Nucleus accumbens (tissue), 56 donors: ENCODE measurements at regions not wholly inside any gene's neighbourhood (a gene's known extent, or its start where the extent isn't known, plus 50 kb on each side); places are given as distances from the start of the nearest gene placed in this dataset.

Experiments
- DNase-seq, 56 donors: peaks; one replicate each; lab custom pipeline; 2025; lab: John Stamatoyannopoulos, UW

DNA sequence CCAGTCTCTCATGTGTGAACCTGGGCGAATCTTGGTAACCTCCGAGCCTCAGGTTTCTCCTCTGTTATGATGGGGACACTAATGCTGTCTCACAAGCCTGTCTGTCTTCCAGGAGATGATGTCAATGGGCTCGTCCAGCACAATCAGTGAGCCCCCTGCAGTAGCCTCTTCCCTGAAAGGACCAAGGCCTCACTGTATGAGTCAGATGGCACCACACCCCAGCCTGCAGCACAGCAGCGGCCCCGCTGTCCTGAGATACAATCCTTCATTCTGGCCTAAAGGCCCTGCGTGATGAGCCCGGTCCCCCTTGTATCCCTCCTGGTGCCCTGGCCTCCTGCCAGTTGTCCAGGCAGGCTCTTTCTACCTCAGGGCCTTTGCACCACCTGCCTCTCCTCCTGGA lies 234.4 kb downstream of the IRF8 start:
- DNase-seq = no peak

DNA sequence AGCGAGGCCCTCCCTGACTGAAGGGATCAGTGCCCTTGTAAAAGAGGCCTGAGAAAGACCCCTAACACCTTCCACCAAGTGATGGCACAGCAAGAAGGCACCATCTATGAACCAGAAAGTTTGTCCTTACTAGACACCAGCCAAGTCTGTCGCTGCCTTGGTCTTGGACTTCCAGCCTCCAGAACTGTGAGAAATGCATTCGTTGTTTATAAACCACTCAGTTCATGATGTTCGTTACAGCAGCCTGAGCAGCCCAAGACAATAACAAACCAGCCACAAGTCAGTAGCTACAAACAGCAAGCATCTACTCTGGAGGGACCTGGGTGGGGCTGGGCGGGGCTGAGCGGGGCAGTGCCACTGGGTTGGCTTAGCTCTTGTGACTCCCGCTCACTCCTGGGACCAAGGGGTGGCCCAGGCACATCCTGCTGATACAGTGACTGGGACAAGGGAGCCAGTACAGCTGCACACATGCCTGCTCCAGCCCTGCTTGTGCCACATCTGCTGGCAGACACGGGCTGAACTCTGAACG lies 234.9 kb downstream of the IRF8 start:
- DNase-seq = no peak

DNA sequence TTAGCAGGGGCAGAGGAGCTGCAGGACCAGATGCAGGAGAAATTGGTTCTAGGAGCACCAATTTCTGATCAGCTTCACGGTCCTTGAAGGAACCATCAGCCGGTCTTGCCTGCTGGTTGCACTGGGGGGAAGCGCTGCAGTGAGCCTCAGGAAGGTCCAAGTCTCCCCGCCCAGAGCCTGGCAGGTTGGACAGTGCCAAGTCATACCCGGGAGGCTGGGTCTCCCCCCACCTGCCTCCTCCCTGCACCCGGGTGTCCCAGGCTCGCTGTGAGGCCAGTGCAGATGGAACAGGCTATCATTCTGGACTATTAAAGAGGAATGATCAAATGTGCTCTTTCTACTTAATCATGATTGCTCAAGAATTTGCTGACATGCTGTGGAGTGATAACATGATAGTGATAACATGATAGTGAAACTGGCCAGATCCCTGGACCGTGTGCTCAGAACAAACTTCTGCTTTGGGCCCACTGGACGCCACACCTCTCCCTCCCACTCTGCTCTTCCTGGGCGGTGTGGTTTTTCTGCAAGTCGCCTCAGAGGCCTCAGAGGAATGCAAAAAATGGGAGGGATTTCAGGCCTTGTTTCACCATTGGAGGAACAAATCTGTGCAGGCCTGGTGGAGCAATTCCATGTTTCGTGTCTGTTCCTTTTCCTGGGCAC lies 236.0 kb downstream of the IRF8 start:
- DNase-seq = no peak

DNA sequence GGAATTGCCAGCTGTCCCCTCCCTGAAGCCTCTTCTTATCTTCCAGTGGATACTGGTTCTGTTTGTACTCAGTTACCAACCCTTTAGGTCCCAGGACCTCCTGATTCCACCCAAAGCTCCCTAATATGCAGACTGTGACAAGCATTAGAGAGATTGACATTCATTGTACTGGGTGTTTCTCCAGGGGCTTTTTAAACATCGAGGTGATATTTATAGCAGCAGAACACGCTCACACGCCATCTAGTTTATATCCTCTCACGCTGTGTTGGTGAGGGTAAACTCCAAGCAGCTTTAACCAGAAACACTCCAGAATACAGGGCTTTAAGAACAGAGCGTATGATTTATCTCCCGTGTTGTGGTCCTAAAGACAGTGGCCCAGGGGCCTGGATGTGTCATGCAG lies 238.4 kb downstream of the IRF8 start:
- no peak for DNase-seq

DNA sequence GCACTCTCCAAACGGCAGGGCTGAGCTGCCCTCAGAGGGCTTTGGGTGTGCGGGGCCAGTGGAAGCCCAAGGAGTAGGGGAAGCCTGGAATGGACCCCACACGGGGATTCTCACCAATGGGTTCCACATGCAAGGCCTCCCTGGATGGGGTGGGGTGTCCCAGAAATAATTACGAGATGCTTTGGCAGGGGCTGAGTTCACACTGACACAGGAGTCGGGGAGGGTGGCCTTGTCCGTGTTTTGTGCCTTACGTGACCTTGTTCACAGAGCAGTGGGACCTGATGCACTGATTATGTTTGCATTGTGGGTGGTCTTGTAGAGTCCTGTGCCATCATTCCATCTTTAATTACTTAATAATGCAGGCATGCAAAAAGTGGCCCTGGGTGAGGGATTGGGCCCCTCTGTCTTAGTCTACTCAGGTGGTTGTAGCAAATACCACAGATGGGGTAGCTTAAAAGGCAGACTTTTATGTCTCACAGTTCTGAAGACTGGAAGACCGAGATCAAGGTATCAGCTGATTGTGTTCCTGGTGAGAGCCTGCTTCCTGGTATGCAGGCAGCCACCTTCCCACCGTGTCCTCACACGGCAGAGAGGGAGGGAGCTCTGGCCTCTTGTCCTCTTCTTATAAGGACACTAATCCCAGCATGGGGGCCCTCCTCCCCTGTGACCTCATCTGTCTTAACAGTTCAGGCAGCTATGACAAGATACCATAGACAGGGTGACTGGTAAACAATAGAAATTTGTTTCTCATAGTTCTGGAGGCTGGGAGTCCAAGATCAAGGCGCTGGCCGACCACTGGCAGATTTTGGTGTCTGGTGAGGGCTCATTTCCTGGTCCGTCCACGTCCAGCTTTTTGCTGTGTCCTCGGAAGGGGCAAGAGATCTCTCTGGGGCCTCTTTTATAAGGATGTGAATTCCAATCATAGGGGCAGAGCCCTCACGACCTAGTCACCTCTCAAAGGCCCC lies 239.4 kb downstream of the IRF8 start:
- no peak for DNase-seq

DNA sequence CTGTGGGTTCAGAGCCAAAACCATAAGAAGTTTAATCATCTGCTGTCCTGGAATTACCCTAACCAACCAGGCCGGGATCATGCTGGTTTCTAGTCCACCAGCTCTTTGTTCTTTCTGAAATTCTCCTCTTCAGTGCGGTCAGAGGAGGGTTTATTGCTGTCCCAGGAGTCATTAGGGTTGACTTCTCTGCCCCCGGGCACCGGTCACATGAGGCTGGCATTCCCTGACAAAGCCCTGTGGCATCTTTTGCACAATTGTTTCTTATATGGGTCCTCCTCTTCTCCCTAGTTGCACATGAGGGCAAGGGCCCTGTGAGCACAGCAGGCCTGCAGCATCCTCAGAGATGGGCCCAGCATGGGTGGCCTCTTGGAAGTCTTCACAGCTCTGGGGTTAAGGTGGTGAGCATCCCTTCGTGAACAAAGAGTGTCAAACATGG lies 243.9 kb downstream of the IRF8 start:
- DNase-seq = no peak

DNA sequence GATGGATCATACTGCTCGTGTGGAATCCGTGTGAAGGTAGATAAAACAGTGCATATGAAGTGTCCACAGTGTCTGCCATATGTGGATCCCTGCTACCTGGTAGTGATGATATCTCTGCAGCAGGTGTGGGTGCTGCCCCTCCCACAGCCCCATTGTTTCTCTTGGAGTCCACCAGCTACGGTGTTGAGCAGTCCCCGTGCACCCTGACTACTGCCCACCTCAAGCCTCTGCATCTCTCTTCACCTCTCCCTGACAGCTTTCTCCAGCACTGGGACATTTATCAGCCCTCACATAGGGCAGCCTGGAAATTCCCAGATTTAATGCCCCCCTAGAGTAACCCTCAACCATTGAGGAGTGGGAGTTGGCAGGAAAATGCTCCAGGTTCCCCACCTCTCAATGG lies 244.7 kb downstream of the IRF8 start:
- DNase-seq = no peak

DNA sequence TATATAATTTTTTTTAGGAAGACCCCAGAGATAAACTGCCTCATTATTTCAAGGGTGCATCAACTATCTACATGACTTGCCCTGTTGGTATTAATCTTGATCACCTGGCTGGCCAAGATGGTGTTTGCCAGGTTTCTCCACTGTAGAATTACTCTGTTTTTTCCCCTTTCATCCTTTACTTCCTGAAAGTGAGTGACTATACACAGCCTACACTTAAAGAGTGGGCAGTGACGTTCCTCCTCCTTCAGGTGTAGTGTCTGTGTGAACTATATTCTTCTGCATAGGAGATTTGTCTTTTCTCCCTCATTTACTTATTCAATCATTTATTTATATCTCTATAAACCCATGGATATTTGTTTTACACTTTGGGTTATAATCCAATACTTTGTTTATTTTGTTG lies 246.7 kb downstream of the IRF8 start:
- DNase-seq = no peak

DNA sequence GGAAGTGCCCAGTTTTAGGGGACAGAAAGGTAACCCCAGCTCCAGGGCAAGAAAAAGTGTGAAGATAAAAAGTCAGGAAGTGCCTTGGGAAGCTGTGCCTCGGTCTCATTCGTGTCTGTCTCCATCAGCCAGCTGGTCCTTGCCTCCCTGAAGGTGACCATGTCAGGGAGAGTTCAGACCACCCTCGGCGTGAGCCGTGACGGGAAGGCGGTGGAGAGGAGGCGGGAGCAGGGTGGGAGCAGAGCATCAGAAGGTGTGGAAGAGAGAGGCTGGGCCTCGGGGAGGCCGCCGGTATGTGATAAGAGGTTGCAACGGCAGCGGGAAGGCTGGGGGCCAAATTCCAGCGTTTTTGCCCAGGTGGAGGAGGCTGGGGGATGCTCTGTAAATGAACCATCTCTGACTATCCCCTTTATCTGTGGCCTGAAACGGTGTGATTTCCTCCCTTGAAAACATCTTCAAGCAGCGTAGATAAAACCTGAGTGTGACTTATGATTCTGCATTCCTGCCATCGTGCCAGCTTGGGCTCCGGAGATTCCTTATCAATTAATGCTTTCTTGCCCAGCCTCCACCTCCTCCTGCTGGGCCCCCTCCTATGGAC lies 251.8 kb downstream of the IRF8 start:
- no peak for DNase-seq

DNA sequence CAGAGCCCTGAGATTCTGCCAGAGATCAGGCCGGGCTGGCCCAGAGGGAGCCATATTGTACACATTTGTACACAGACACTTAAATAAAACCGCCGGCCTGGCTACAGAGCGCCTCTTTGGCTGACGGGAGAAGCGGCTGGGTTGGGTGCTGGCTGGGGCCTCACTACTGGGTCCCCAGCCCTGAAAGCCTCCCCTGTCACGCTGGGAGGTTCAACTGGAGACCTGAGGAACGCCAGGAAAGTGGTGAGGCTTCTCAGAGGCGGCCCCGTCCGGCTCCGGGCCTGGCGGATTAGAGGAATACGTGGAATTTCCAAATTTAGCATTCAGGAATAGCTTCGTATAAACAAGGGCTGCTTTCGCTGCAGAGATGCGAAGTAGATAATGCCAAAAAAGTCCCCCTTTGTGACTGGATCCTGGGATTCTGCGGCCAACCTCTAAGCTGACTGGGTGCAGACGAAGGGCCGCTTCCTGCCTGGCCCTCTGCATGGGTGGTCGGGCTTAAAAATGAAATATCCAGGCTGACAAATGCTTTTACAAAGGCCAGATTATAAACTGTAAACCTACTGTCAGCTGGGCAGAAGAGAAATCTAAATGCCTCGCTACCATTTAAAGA lies 252.4 kb downstream of the IRF8 start:
- DNase-seq = no peak

DNA sequence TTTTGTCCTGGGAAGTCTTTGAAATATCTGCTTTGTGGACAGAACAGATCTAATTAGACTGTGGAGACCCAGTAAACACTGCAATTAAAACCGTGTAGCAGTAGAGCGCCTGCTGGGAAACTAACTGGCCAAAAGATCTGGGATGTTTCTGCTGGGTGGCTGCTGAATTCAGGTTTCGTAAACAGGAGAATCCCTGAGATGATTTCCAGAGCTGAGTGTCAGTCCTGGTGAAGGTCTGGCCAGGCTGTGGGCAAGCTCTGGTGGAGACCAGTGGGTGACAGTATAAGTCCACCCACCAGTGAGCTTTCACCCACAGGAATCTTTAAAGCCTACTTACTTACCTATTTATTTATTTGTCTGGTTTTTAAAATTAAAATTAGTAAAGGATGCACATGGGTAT lies 257.2 kb downstream of the IRF8 start:
- no peak for DNase-seq

DNA sequence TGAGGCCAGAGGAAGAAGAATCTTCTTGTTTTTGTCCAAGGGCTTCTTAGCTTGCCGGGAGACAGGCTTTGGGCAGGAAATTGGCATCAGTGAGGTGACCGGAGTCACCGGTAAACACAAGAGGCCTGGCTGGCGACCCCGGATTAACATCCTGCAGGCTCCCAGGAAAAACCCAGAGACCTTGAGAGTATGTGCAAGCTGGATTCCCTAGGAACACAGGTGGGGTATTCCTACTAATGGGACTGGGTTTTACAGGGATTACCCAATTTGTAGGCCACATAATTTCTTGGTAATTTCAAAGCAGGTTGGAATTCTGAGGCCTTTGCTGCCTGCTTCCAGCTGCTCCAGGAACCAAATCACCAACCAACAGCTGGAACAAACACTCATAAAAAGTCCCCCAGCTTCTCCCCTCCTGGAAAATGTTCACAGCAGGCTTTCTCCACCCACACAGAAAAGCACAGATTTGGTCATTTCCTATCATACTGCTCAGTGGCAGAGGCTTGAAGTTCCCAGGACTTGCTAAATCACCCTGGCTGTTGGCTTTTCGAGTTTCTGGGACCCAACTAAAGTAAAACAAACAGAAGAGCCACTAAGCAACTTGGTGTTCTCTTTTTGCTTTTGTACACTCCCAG lies 258.8 kb downstream of the IRF8 start:
- no peak for DNase-seq

DNA sequence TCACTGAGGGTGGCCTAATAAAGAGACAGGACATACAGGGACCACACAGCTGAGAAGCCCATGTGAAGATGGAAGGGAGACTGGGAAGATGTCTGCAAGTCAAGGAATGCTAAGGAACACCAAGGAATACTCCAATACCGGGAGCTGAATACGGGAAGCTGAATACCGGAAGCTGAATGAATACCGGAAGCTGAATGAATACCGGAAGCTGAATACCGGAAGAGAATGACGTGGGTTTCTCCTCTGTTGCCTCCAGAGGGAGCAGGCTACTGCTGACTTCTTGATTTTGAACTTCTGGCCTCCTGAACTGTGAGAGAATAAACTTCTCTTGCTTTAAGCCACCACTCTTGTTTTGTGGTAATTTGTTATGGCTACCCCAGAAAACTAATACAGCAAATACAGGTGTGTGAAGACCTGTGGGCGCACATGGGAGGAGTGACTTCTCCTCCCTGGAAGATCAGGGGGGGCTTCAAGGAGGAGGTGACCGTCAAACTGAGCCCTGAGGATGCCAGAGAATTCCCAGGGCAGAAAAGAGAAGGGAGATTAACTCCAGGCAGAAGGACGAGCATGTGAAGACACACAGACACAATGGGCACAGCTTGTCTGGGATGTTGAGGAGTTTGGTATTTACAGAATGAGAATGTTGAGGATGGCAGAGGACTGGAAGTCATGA lies 259.9 kb downstream of the IRF8 start:
- no peak for DNase-seq

DNA sequence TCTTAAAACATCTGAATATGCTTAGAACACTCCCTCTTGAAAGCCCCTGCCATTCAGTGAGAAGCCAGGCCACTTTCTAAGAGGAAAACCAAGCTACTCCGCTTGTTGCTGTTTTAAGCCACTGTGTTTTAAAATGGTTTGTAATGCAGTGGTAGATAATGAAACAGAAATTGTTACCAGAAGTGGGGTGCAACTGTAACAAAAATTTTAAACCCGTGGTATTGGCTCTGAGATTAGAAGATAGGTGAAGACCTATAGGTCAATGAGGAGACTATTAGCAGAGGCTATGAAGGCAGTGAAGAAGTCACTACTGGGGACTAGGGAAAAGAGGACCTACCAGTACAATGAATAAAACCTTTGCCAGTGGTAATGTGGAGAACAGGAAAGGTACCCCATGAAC lies 266.5 kb downstream of the IRF8 start:
- DNase-seq = no peak

DNA sequence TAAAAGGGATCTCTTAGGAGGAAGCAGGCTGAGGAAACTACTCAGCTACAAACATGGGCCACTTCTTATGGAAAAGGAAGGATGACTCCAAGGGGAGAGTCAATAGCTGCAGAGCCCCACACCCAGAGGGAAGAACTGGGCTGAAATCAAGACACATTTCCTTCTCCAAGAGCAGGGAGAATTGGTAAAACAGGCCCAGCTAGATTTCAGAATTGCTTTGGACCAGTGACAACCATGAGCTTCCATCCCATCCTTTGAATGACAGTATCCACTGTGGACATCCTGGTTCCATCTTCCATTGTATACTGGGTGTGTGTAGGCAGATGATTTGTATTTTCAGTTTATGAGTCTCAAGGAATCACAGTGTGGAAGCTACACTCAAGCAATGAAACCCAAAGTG lies 267.5 kb downstream of the IRF8 start:
- no peak for DNase-seq

DNA sequence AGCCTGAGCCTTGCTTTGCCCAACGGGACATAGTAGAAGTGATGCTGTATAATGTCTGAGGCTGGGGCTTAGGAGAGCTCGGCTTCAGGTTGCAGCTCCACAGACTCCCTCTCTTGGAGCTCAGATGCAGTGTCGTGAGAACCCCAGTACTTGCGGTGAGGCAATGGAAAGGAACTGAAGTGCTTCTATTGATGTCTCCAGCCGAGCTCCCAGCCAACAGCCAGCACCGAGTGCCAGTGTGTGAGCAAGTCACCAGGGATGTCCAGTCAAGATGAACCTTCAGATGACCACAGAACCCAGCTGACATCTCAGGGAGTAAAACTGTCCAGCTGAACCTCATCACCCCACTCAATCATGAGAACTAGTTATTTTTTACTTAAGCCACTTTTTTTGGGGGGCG lies 268.1 kb downstream of the IRF8 start:
- no peak for DNase-seq

DNA sequence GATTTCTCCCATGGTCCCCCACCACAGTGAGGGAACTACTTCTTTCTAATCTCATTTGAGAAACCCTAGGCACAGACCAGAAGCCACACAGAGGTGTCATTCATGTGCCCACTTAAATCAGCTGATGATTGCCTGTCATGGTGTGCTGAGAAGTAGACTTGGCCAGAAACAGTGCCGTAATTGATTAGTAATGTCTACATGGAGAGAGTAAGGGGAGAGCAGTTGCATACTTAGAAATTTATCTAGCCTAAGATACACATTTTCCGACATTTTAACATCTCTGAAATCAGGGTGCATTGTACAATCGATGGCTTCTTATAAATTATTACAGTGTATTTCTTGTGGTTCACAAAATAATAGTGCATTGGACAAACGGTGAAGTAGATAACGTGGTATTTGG lies 271.8 kb downstream of the IRF8 start:
- no peak for DNase-seq

DNA sequence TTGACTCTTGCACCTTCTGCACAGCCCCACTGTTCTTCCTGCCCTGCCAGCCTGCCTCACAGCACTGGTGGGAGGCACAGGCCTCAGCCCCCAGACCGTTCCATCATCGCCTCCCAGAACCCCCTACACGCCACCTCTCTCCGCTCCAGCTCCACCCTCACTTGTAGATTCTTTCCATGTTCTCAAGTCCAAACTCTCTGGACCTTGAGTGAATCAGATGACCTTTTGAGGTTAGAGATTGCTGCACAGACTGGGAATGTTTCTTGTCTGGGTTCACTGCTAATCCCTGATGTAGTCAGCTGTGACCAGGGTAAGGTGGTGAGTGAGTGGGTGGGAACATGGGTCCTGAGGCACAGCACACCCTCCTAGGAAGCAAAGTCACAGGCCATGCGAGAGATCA lies 272.4 kb downstream of the IRF8 start:
- DNase-seq = no peak

DNA sequence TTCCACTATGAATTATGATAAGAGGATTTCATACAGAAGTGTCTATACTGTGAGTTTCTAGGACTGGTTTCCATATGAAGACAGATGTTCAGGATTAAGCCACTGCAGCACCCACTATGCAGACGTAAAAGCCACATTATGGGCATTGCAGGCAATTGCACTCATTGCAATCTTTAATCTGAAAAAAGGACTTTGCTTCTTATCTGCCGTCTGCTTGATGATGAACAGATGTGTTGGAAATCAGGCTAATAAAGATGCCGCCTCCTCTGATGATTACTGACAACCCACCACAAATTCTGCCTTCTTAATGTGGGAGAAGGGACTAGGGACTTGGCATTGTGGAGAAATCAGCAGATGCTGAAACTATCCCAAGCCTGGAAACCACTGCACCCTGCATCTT lies 276.9 kb downstream of the IRF8 start:
- DNase-seq = no peak

DNA sequence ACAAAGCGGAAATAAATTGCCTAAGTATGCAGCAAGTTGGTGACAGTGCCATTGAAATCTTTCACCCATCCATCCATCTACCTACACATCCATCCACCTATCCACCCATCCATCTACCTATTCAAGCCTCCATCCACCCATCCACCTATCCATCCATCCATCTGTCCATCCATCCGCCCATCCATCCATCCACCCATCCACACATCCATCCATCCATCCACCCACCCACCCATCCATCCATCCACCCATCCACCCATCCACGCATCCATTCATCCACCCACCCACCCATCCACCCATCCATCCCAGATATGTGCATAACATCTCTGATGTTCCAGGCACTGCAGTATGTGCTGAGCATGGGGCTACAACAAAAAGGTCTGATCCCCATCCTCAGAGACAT lies 277.5 kb downstream of the IRF8 start:
- no peak for DNase-seq
